ENCODE measurements at regions not wholly inside any gene's neighbourhood (a gene's known extent, or its start where the extent isn't known, plus 50 kb on each side); places are given as distances from the start of the nearest gene placed in this dataset.

DNA sequence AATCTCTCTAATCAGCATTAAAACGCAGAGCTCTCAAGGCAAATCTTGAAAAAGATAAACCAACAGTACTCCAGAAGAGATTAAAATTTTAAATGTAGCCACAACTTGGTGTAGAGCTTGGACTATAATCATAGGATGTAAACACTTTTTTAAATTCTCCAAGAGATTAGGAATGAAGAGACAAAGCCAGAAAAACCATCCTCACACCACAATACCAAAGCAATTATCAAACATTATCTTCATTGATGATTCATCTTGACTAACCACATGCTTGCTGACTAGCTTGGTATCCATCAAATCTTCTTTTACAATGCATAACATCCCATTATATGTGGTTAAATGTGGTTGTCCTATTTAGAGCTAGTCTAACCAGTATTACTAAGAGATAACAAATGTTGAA, 815.1 kb downstream of the TLE1 start:
- no peak for ATAC-seq
- H3K4me1 ChIP-seq, result peaks cover 0 to 4% (median 0%) of the 10 kb centered on the region in 3 donors
- H3K27me3 ChIP-seq, result no peaks in the 10 kb centered on the region
- no peaks in the 10 kb centered on the region for H3K36me3 ChIP-seq
- H3K27ac ChIP-seq, result no peak overlapping the region
- WGBS, 2 donors (ENCODE audit: low coverage in 1 of 2), result 0 to 35% methylated on average over 1 of the region's 1 CpG
- TF ChIP-seq POLR2AphosphoS5 (IDR thresholded peaks at IDR 0.05), result no peak
- TF ChIP-seq POLR2A (IDR thresholded peaks at IDR 0.05), result no peak
- TF ChIP-seq, protein P1, sequence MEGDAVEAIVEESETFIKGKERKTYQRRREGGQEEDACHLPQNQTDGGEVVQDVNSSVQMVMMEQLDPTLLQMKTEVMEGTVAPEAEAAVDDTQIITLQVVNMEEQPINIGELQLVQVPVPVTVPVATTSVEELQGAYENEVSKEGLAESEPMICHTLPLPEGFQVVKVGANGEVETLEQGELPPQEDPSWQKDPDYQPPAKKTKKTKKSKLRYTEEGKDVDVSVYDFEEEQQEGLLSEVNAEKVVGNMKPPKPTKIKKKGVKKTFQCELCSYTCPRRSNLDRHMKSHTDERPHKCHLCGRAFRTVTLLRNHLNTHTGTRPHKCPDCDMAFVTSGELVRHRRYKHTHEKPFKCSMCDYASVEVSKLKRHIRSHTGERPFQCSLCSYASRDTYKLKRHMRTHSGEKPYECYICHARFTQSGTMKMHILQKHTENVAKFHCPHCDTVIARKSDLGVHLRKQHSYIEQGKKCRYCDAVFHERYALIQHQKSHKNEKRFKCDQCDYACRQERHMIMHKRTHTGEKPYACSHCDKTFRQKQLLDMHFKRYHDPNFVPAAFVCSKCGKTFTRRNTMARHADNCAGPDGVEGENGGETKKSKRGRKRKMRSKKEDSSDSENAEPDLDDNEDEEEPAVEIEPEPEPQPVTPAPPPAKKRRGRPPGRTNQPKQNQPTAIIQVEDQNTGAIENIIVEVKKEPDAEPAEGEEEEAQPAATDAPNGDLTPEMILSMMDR (IDR thresholded peaks at IDR 0.05), result no peak
- TF ChIP-seq EP300 (IDR thresholded peaks at IDR 0.05), result no peak
- H3K9me3 ChIP-seq, result no peaks in the 10 kb centered on the region
- H3K4me3 ChIP-seq, result no peak overlapping the region

GRCh38 chr9:80873861-80874260, 815.5 kb downstream of the TLE1 start:
- 19 to 26% methylated on average over 2 of the region's 2 CpGs for WGBS, 2 donors (ENCODE audit: low coverage in 1 of 2)
- Histone ChIP-seq H3K4me1 (peaks cover 0 to 4% (median 0%) of the 10 kb centered on the region in 3 donors), H3K36me3 (no peaks in the 10 kb centered on the region), H3K4me3 (no peak overlapping the region), H3K27me3 (no peaks in the 10 kb centered on the region), H3K27ac (no peak overlapping the region), H3K9me3 (no peaks in the 10 kb centered on the region)
- TF ChIP-seq POLR2A (IDR thresholded peaks at IDR 0.05) (no peak), EP300 (IDR thresholded peaks at IDR 0.05) (no peak), POLR2AphosphoS5 (IDR thresholded peaks at IDR 0.05) (no peak)
- TF ChIP-seq, protein P1 (IDR thresholded peaks at IDR 0.05), result no peak
- ATAC-seq, result no peak

- no peak overlapping the region for H3K4me3 ChIP-seq
- TF ChIP-seq, protein P1 (IDR thresholded peaks at IDR 0.05), result no peak
- TF ChIP-seq EP300 (IDR thresholded peaks at IDR 0.05) (no peak), POLR2AphosphoS5 (IDR thresholded peaks at IDR 0.05) (no peak), POLR2A (IDR thresholded peaks at IDR 0.05) (no peak)
- peaks cover 0 to 4% (median 0%) of the 10 kb centered on the region in 3 donors for H3K4me1 ChIP-seq
- H3K36me3 ChIP-seq, result no peaks in the 10 kb centered on the region
- no peak for ATAC-seq
- H3K27ac ChIP-seq, result no peak overlapping the region
- peaks cover 0 to 13% (median 0%) of the 10 kb centered on the region in 3 donors for H3K9me3 ChIP-seq
- no peaks in the 10 kb centered on the region for H3K27me3 ChIP-seq
Observed at GRCh38 chr9:80871596-80871995, 817.8 kb downstream of the TLE1 start.

DNA sequence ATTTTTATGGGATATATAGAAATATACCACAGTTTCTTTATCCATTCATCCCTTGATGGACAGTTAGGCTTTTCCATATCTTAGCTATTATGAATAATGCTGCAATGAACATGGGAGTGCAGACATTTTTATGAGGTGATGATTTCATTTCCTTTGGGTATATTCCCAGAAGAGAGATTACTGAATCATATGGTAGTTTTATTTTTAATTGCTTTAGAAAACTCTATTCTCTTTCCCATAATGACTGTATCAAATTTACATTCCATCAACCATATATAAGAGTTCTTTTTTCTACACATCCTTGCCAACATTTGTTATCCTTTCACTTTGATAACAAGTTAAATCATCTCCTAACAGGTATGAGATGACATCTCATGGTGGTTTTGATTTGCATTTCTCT, 821.6 kb downstream of the TLE1 start:
- no peaks in the 10 kb centered on the region for H3K27me3 ChIP-seq
- no peaks in the 10 kb centered on the region for H3K36me3 ChIP-seq
- no peak for ATAC-seq
- no peak overlapping the region for H3K27ac ChIP-seq
- H3K9me3 ChIP-seq, result peaks cover 0 to 20% (median 0%) of the 10 kb centered on the region in 3 donors
- no peaks in the 10 kb centered on the region for H3K4me1 ChIP-seq
- no peak for TF ChIP-seq EP300 (IDR thresholded peaks at IDR 0.05)
- TF ChIP-seq POLR2AphosphoS5 (IDR thresholded peaks at IDR 0.05), result no peak
- no peak for TF ChIP-seq POLR2A (IDR thresholded peaks at IDR 0.05)
- TF ChIP-seq, protein P1 (IDR thresholded peaks at IDR 0.05), result no peak
- no peak overlapping the region for H3K4me3 ChIP-seq

GRCh38 chr9:80866576-80867227, 822.6 kb downstream of the TLE1 start:
- WGBS, 2 donors (ENCODE audit: low coverage in 1 of 2), result 84 to 92% methylated on average over 2 of the region's 2 CpGs
- no peak overlapping the region for H3K27ac ChIP-seq
- TF ChIP-seq POLR2A (IDR thresholded peaks at IDR 0.05), result no peak
- TF ChIP-seq, protein P1 (IDR thresholded peaks at IDR 0.05), result no peak
- no peak for TF ChIP-seq POLR2AphosphoS5 (IDR thresholded peaks at IDR 0.05)
- no peak for TF ChIP-seq EP300 (IDR thresholded peaks at IDR 0.05)
- H3K4me3 ChIP-seq, result no peak overlapping the region
- H3K36me3 ChIP-seq, result no peaks in the 10 kb centered on the region
- H3K4me1 ChIP-seq, result no peaks in the 10 kb centered on the region
- no peaks in the 10 kb centered on the region for H3K27me3 ChIP-seq
- H3K9me3 ChIP-seq, result peaks cover 0 to 20% (median 0%) of the 10 kb centered on the region in 3 donors
- ATAC-seq, result no peak
